ENCODE measurements at regions not wholly inside any gene's neighbourhood (a gene's known extent, or its start where the extent isn't known, plus 50 kb on each side); places are given as distances from the start of the nearest gene placed in this dataset.
"Not testable (repeated sequence)": the region's sequence is repeated elsewhere in the genome, so short reads cannot be mapped to it uniquely, and the experiment has no call there.

DNA sequence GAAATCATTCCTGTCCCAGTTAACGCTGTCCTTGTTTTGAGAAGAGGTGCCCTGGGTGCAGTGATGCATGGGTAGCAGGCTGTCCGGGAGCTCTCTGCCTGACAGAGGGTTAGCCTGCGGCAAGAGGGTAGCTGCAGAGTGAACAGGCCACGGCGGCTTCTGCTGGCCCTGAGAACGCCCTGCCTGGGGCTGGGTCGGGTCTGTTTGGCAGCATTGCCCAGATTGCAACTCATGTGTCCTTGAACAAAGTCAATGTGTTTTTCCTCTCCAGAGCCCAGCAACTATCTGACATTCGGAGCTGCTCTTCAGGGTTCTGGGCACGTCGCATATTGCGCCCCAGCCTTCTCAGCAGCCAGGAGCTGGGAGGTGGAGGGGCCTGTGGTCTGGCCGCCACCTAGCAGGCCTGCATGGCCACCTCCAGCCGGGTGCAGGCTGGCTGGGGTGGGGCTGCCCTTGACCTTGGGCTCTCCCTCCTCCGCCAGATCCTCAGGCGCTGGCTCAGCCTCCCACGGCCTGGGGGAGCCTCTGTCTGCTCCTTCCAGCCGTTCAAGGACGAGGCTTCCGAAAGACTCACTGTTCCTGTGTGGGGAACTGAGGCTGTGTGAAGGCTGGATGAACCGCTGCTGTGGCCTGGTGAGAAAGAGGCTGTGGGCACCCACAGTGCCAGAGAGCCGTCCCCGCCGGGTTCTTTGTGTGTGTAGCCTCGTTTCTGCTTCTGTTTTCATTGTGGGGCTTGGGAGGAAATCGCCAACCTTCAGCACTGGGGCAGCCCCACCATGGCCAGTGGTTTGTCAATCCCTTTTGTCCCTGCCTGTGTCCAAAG lies 146.7 kb downstream of the NPIPB11 start:
- TF ChIP-seq, protein P1, sequence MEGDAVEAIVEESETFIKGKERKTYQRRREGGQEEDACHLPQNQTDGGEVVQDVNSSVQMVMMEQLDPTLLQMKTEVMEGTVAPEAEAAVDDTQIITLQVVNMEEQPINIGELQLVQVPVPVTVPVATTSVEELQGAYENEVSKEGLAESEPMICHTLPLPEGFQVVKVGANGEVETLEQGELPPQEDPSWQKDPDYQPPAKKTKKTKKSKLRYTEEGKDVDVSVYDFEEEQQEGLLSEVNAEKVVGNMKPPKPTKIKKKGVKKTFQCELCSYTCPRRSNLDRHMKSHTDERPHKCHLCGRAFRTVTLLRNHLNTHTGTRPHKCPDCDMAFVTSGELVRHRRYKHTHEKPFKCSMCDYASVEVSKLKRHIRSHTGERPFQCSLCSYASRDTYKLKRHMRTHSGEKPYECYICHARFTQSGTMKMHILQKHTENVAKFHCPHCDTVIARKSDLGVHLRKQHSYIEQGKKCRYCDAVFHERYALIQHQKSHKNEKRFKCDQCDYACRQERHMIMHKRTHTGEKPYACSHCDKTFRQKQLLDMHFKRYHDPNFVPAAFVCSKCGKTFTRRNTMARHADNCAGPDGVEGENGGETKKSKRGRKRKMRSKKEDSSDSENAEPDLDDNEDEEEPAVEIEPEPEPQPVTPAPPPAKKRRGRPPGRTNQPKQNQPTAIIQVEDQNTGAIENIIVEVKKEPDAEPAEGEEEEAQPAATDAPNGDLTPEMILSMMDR (IDR thresholded peaks at IDR 0.05; ENCODE audit: insufficient read depth, low read length, poor library complexity, severe bottlenecking), result not testable (repeated sequence)
- not testable (repeated sequence) for TF ChIP-seq EZH2phosphoT487 (conservative IDR thresholded peaks at IDR 0.05; ENCODE audit: low read length)
